Cardiac fibroblast (primary cell): ENCODE measurements at regions not wholly inside any gene's neighbourhood (a gene's known extent, or its start where the extent isn't known, plus 50 kb on each side); places are given as distances from the start of the nearest gene placed in this dataset.
A peak's percentile ranks its signal among the peaks of the same experiment; 100 is the strongest.

Experiments
- DNase-seq, 2 donors: peaks; one replicate each; pipeline versions ENCODE4 v3.0.0 to v3.0.0-alpha.2; 2010; ENCODE audit warnings: low read depth in 2 of 2
- H3K4me3 ChIP-seq, 2 donors: replicated peaks in 1 of 2; 1 replicate in 1 of 2; 2 replicates in 1 of 2; pipeline ENCODE4 v1.5.1; 2011; ENCODE audit warnings: low read depth in 2 of 2, low read length in 2 of 2, mild to moderate bottlenecking in 2 of 2, moderate library complexity in 1 of 2
- TF ChIP-seq, protein P1 (sequence below): IDR thresholded peaks from one replicate; pipeline ENCODE4 v1.5.1; 2011; ENCODE audit warnings: low read depth, mild to moderate bottlenecking, low read length, inconsistent platforms

DNA sequence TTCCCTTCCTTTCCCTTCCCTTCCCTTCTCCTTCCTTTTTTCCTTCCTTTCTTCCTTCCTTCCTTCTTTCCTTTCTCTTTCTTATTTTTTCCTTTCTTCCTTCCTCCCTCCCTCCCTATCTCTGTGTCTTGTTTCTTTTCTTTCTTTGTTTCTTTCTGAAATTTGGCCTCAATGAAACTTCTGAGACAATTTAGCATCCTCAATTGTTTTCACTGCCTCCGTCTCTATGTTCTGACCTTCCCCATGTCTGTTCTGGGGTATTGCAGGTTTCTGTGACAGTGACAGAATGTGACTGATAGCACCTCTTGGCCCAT is 81.7 kb upstream of the PAX1 start:
- H3K4me3 ChIP-seq: no peak overlapping the region
- no peak for DNase-seq
- TF ChIP-seq, protein P1, sequence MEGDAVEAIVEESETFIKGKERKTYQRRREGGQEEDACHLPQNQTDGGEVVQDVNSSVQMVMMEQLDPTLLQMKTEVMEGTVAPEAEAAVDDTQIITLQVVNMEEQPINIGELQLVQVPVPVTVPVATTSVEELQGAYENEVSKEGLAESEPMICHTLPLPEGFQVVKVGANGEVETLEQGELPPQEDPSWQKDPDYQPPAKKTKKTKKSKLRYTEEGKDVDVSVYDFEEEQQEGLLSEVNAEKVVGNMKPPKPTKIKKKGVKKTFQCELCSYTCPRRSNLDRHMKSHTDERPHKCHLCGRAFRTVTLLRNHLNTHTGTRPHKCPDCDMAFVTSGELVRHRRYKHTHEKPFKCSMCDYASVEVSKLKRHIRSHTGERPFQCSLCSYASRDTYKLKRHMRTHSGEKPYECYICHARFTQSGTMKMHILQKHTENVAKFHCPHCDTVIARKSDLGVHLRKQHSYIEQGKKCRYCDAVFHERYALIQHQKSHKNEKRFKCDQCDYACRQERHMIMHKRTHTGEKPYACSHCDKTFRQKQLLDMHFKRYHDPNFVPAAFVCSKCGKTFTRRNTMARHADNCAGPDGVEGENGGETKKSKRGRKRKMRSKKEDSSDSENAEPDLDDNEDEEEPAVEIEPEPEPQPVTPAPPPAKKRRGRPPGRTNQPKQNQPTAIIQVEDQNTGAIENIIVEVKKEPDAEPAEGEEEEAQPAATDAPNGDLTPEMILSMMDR: no peak

DNA sequence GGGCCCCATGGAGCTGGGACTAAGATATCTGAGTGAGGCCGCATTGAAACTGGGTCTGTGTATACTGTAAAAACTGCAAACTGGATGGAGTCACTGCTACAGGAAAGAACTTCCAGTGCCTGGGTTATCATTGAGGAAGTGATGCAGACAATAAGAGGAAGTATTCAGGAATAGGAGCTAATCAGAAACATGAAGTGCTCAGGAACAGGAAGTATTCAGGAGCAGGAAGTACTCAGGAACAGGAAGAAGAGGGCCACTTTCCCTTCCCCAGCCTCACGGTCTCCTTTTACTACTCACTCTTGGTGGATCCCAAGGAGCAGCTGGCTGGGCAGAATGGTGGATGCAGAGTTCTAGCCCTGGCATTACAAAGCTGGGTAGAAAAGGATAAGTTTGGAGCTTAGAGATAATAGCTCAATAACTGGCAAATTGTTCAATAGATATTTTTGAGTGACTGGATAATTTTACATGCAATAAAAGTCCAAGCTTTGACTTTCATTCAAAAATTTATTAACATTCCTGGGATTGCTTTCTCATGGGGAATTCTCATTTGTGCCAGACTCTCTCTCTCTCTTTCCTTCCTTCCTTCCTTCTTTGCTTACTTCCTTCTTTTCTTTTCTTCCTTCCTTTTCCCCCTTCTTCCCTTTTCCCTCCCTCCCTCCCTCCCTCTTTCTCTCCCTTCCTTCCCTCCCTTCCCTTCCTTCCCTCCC is 82.2 kb upstream of the PAX1 start:
- no peak overlapping the region for H3K4me3 ChIP-seq
- TF ChIP-seq, protein P1: no peak
- DNase-seq: no peak

- DNase-seq: no peak
- TF ChIP-seq, protein P1: no peak
- H3K4me3 ChIP-seq: no peak overlapping the region
These were observed 83.2 kb upstream of the PAX1 start for GRCh38 chr20:21622097-21622857.

DNA sequence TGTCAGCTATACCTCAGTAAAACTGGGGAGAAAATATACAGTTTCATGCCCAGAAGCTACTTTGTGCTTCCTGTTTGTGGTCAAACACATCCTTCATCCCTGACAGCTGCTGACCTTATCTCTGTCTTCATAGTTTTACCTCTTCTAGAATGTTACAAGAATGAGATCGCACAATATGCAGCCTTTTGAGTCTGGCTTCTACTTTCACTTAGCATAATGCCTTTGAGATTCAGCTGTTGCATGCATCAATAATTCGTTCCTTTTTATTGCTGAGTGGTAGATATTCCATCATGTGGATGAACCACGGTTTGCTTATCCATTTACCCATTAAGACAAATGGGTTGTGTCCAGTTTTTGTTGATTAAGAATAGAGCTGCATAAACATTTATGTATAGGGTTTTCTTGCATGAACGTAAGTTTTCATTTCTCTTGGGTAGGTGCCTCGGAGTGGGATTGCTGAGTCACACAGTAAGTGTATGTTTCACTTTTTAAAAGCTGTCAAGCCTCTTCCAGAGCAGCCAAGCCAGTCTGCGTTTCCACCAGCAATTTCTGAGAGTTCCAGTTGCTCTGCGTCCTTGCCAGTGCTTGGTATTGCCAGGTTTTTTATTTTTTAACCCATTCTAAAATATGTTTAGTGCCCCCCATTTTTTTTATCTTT is 86.6 kb upstream of the PAX1 start:
- no peak for DNase-seq
- TF ChIP-seq, protein P1: no peak
- no peak overlapping the region for H3K4me3 ChIP-seq

DNA sequence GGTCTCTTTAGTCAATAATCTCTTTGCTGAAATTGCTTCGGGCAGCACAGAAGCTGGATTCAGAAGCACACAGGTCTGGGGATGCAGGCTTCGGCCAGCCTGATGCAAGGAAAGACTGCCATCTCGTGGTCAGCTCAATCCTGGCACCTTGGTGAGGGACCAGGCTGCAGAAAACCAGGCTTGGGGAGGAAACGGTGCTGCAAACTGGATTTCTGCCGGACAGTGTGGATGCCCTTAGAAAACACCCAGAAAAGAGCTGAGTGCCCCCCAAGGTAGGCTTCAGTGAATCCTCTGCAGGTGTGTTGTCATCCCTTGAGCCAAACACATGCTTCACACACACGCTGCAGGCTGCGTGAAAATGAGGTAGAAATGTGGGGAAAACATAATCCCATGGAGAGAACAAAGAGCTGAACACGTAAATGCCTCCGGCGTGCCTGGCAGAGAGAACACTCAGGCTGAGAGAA is 89.8 kb upstream of the PAX1 start:
- H3K4me3 ChIP-seq: no peak overlapping the region
- peak; percentile 52 to 56 for DNase-seq
- TF ChIP-seq, protein P1: peak; percentile 81

GRCh38 chr20:21614980-21615379 is 90.5 kb upstream of the PAX1 start:
- TF ChIP-seq, protein P1: no peak
- no peak overlapping the region for H3K4me3 ChIP-seq
- DNase-seq: no peak
